HG02759 (cell line): ENCODE measurements at regions not wholly inside any gene's neighbourhood (a gene's known extent, or its start where the extent isn't known, plus 50 kb on each side); places are given as distances from the start of the nearest gene placed in this dataset.
"Not testable (repeated sequence)": the region's sequence is repeated elsewhere in the genome, so short reads cannot be mapped to it uniquely, and the experiment has no call there.

Experiments
- ATAC-seq: cut with Tn5 transposase; IDR thresholded peaks from one replicate; pipeline ENCODE4 v1.9.1; 2021; ENCODE audit warnings: mild to moderate bottlenecking, moderate library complexity; ENCODE audit not compliant: unreplicated experiment

DNA sequence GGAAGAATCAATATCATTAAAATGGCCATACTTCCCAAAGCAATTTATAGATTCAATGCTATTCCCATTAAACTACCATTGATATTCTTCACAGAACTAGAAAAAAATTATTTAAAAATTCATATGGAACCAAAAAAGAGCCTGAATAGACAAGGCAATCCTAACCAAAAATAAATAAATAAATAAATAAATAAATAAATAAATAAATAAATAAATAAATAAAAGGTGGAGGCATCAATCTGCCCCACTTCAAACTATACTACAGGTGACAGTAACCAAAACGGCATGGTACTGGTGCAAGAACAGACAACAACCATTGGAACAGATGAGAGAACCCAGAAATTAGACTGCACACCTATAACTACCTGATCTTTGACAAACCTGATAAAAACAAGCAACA lies 598.5 kb upstream of the GRM3 start:
- ATAC-seq = not testable (repeated sequence)

DNA sequence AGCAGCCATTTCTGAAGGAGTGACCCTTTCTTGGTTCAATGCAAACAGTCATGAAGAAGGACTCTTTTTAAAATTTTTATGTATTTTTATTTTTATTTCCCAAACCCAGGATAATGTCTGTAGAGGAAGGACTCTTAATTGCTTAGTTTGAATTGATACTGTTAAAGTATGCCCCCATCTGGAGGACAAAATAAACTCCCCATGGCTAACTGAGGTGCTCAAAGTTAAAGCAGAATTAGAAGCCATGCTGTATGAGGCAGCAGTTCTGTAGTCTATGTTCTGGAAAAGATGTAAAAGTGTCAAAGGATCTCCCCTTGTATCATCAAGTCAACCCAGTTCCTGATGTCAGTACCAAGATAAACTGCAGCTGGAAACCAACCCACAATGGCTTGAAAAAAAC lies 617.9 kb upstream of the GRM3 start:
- ATAC-seq = no peak

DNA sequence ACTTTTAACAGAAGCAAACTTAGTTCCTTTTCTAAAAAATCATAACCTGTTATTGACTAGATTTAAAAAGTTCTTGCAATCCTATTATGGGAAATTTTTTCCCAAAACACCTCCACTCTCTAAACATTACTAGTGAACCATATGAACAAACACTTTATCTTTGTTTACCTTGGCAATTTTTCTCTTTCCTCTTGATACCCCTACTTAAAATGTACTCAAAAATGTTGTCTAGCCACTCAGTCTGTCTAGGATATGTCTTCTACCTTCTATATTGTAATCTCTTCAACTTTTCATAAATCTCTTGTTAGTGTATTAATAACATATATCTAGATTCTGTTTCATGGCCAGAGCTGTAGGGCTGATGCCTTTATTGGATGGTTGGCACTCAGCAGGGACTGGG lies 630.0 kb upstream of the GRM3 start:
- ATAC-seq = no peak

DNA sequence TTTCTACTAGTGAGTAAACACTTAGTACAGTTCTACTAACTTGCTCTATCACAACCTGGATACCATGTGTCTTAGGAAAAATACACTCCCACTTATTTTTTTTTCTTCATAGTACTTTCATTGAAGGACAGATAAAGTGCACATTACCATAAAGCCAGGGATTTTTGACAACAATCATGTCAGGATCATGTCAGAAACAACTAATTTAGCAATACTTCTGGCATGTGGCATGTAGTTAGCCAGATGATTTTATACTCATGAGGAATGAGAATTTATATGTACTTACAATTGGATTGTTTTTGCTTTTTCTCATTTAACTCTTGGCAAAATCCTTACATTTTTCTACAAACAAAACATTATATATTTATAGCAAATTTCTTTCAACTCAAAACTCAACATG lies 630.7 kb upstream of the GRM3 start:
- no peak for ATAC-seq

DNA sequence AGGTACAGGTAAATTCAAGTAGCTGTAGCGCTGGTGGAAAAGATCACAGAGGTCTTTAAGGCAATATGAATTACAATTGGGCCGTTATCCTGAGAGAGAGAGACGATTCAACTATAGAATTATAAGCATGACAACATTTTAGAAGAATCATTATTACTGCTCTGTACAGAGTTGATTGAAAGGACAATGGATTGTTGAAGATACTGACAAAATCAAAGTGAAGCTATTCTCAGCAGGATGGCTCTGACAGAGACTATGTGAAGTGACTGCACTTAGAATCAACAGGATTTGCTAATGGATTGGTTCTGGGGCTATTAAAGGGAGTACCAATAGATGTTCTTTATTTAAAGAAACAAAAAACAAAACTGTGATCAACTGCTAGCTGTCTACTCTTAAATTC lies 634.8 kb upstream of the GRM3 start:
- no peak for ATAC-seq

DNA sequence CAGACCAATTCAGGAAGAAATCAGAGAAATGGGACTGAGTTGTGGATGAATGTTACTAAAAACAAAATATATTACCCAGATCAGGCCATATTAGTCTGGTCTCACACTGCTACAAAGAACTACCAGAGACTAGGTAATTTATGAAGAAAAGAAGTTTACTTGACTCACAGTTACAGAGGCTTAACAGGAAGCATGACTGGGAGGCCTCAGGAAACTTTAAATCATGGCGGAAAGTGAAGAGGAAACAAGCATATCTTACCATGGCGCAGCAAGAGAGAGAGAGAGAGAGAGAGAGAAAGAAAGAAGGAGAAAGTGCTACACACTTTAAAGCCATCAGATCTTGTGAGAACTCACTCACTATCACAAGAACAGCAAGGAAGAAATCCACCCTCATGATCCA lies 636.8 kb upstream of the GRM3 start:
- ATAC-seq = no peak

DNA sequence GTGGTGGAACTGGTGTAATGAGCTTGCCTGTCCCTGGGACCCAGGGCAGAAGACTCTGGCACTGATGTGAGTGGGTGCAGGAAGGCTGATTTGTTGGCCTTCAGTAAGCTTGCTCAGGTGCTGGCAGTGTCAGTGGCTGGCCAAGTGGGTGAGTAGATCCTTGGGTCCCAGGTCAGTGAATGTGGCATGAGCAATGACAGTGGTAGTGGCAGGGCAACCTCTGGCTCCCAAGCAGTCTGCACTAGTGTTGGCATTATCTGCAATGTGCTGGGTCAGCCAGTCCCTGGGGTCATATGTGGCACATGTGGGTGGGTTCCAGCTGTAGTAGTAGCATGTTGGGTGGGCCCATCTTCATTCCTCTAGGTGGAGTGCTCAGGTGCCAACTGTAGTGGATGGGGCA lies 640.9 kb upstream of the GRM3 start:
- ATAC-seq = no peak

DNA sequence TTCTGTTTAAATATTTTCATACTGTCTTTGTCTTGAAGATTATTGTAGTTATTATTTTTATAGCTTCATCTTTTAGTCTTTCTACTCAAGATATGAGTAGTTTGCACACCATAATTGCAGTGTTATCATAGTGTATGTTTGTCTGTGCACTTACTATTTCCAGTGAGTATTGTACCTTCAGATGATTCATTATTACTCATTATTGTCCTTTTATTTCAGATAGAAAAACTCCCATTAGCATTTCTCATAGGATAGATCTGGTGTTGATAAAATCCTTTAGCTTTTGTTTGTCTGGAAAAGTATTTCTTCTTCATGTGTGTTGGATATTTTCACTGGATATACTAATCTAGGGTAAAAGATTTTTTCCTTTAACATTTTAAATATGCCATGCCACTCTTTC lies 646.2 kb upstream of the GRM3 start:
- ATAC-seq = no peak

DNA sequence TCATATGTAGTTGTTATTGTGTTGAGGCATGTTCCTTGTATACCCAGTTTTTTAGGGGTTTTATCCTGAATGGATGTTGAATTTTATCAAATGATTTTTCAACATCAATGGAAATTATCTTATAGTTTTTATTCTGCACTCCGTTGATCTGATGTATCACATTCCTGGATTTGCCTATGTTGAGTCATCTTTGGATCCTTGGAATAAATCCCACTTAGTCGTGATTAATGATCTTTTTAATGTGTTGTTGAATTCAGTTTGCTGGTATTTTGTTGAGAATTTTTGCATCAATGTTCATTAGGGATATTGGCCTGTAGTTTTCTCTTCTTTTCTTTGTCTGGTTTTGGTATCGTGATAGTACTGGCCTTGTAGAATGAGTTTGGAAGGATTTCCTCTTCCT lies 648.6 kb upstream of the GRM3 start:
- no peak for ATAC-seq

DNA sequence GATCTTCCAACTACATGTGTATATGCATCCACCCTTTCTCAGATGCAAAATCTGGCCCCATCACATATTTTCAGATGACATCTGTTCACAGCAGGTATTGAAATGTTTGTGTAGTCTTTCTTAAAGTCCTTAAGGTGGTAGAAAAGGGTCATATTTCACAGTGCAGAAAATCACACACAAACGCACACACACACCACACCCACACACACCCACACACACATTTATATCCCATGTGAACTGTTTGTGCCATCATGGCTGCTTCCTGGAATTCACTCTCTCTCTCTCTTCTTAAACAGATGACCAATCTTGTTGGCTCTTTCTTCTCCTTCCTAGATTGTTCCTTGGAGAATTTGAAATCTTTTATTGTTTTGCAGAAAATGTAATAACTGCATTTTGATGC lies 663.0 kb upstream of the GRM3 start:
- ATAC-seq = no peak

DNA sequence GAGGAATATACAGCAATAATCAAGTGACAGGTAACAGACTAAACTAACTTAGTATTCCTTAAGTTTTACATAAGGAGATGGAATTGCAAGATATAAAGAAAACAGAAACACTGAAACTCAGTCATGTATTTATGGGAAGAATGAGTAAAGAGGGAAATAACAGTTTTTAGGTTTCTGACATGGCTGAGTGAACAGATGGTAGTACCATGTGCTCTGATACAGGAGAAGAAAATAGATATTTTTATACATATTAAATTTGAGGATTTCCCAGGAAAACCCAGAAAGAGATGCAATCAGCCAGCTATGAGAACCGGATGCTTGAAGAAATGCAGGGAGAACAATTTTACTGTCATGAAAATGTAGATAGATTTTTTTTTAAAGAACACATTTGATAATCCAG lies 669.5 kb upstream of the GRM3 start:
- ATAC-seq = no peak

DNA sequence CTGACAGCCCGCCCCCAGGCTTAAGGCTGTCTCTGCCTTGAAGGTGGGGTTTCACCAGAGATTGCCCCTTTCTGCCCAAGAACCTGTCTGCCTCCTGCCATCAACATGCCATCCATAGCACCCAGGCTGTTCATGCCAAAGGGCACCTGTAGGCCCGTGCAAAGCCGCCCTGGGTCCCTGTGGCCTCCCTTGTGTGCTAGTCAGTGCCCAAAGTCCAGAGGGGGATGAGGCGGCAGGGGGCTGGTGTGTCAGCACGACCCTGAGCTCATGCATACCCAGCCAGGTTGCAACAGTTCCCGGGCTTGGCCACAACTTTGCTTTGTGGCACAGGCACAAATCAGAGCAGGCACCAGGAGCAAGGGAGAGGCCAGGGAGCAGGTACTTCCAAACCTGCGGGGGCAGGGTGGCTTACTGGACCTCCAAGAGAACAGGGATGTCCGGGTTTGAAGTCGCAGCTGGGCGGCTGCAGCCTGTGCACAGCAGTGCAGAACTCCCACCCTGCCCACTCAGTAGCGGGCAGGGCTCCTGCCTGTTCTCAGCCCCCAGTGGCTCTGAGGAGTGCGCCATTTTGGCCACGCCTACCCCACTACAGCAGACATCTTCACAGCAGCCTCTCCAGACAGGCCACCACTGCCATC lies 671.1 kb upstream of the GRM3 start:
- ATAC-seq = no peak

DNA sequence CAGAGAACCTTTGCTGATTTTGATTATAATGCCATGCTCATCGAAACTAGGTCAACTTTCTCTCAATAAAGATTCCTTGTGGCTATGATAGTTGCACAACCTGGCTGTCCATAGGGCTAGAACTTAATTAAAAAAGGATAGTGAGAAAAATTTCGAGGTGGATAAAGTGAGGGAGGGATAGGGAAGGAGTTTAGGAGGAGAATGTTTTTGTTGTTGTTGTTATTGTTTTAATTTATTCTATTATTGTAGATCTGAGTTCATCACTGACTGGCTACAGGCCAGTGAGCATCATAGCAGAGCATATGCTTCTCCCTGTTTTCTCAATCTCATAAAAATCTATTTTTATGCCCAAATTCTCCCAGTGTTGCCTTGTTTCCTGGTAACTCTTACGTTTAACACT lies 688.7 kb upstream of the GRM3 start:
- no peak for ATAC-seq

DNA sequence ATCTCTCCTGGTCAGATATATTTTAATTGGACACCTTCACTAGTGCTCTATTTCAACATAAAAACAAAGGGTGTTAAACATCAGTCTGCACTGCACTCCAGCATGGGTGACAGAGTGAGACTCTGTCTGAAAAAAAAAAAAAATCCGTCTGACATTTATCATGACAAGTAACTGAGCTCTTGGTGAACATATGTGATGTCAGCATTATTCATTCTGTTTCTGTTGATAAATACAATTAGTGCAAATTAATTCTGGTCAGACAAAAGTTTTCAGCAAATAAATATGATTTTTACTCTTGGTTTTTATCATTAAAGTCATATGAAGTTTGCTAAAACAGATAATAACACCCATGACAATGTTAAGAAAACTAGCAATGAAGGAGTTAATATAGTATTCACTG lies 692.8 kb upstream of the GRM3 start:
- no peak for ATAC-seq

DNA sequence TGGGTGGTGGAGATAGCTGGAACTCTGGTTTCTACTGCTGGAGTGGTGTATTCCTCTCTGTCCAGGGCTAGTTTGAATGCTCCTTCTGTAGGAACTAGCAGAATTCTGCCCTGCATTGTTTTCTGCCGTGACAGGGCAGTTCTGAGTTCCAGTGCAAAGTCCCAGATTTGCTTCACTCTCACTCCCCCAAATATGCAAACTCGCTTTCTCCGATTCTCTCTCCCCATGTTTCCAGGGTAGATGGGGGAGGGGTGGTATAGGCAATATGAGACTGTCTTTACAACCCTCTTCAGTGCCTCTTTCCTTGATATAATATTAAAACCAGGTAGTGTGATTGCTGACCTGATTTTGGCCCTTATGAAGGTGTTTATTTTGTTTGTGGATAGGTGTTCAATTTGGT lies 693.3 kb upstream of the GRM3 start:
- ATAC-seq = no peak

DNA sequence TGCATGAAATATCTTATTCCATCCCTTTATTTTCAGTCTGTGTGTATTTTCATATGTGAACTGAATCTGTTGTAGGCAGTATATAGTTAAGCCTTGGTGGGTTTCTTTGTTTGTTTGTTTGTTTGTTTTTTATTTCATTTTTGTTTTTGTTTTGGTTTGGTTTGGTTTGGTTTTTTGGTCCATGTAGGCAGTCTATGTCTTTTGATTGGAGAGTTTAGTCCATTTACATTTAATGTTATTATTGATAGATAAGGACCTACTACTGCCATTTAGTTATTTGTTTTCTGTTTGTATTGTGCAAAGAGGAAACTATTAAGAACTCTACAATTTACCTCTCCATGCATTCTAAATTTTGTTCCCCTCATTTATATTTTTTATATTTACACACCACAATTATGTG lies 695.9 kb upstream of the GRM3 start:
- ATAC-seq = no peak

DNA sequence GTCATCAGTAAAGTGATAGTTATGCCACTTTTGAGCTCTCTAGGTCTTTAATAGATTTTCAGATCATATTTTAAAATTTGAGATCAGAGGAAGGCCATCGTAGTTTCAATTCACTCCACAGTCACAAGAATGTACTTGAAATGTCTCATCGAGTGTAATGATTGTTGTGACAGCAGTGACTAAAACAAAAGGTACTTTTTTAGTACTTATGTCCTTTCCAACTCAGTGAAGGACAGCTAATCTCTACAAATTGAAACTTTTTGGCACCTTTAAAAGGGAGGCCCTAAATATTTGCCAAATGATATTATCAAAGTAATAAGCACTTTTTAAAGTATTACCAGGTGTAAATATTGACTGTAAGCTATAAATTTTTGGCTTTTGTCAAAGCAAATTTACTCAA lies 702.9 kb upstream of the GRM3 start:
- no peak for ATAC-seq

DNA sequence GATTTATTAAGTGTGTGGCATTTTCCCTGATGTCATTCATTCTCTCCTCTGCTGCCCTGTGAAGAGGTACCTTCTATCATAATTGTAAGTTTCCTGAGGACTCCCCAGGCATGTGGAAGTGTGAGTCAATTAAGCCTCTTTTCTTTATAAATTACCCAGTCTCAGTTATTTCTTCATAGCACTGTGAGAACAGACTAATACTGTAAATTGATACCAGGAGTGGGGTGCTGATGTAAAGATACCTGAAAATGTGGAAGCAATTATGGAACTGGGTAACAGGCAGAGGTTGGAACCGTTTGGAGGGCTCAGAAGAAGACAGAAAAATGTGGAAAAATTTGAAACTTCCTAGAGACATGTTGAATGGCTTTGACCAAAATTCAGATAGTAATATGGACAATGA lies 711.8 kb upstream of the GRM3 start:
- no peak for ATAC-seq

DNA sequence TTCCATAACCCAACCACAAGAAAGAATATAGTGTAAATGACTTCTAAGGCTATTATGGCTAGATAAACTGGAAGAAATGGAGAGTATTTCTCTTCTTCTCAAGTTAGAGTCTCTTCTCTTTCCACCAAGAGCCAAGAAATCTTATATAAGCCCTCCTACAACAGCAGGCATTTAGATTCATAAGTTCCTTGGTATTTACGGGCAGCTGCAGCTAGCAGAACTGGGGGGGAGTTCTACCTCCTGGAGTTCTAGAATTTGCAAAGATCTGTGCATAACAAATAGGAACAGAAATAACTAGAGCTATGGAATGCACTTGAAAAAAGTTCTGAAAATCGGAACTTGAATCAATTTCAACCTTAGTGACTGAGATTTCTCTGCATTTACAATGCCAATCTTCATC lies 715.2 kb upstream of the GRM3 start:
- no peak for ATAC-seq

DNA sequence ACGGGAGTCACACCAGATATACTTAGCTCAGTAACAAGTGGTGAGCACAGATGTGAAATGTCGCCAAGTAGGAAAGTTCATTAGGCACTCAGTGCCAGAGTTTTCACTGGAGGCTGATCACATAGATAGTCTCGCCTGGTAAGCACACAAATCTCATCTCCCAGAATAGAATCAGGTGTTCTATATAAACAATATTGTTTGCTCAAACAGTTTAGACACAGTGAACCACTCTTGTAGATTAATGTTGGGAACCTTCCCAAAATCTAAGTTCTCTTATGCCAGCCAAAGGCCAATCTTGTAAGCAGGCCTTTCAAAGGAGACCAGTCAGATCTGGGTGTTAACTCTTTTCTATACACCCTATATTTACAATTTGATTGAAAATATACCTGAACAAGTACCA lies 716.5 kb upstream of the GRM3 start:
- no peak for ATAC-seq

DNA sequence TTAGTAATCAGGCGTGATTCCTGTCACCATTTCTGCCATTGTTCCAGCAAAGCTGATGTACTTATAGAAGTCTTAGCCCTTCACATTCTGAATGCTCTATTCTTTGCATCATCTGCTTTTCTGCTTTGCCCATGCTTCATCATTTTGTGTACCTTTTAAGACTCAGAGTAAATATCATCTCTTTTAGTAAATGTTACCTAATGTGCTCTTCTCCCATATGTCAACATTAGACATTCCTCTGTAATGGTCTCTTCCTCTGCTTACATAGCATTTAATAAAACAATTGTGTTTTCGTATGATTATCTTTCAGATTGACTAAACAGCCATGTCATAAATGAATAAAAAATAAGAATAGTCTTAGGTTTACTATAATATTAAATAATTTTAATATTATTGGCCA lies 719.6 kb upstream of the GRM3 start:
- ATAC-seq = no peak

DNA sequence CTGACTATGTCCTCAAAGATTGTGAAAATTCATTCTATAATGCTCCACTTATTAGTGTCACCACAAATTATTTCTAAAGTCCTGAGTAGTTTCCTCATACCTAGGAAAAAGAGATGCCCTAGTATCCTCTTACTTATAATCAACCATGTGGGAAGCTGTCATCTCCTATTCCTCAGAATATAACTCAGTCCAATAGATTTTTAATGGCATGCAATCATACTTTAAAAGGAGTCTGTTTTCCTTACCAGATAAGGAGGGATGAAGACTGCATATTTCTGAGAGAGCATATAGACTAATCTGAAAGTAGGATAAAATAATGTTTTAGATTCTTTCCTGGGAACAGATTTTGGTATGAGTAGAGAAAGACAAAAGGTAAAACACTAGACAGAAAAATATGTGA lies 727.7 kb upstream of the GRM3 start:
- no peak for ATAC-seq

DNA sequence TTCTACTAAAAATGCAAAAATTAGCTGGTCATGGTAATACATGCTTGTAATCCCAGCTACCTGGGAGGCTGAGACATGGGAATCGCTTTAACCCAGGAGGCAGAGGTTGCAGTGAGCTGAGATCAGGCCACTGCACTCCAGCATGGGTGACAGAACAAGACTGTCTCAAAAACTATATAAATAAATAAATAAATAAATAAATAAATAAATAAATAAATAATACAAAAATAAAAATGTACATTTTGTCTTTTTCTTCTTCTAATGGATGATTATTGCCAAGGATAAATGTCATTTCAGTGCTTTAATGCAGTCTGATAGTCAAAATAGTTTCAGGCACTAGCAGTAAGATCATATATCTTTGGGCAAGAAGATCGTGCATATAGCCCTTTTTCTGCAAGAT lies 727.6 kb upstream of the SEMA3D start:
- no peak for ATAC-seq

DNA sequence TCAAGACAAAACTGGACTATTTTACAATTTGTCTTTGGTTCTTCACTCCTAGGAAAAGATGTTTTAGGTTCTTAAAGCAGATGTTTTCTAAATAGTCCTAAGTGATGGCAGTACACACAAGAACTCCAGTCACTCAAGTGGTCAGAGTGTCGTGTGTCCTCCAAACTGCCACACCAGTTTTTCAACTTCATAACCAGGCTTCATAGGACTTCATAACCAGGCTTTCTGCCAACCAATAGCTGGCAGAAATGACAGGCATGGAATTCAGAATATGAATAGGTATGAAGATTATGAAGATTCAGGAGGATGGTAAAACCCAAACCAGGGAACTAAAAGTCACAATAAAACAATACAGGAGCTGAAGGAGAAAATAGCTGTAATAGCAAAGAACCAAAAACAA lies 721.2 kb upstream of the SEMA3D start:
- ATAC-seq = no peak
